Vagina (tissue), 2 donors: ENCODE measurements at regions not wholly inside any gene's neighbourhood (a gene's known extent, or its start where the extent isn't known, plus 50 kb on each side); places are given as distances from the start of the nearest gene placed in this dataset.

Source experiments
- POLR2A ChIP-seq, 2 donors: fragments of 450-650 bp; IDR thresholded peaks; one replicate each; pipeline ENCODE4 v1.6.1; 2017; ENCODE audit warnings: antibody characterized with exemption in 2 of 2, mild to moderate bottlenecking in 2 of 2, moderate library complexity in 2 of 2
- POLR2AphosphoS5 ChIP-seq, 2 donors: sonication (generic); formaldehyde crosslinking; IDR thresholded peaks; one replicate each; pipeline ENCODE4 v1.9.0; 2017; ENCODE audit warnings: antibody characterized with exemption in 2 of 2, mild to moderate bottlenecking in 2 of 2, low read depth in 1 of 2; ENCODE audit not compliant: insufficient read depth in 1 of 2
- TF ChIP-seq, protein P1 (sequence below), 3 experiments: fragments of 450-650 bp in 2 of 3; fragments of 200-600 bp in 1 of 3; sonication (generic) in 1 of 3; IDR thresholded peaks; one replicate each; pipeline ENCODE4 v1.5.1; 2017 to 2019; ENCODE audit warnings: antibody characterized with exemption in 3 of 3, mild to moderate bottlenecking in 2 of 3, moderate library complexity in 2 of 3

DNA sequence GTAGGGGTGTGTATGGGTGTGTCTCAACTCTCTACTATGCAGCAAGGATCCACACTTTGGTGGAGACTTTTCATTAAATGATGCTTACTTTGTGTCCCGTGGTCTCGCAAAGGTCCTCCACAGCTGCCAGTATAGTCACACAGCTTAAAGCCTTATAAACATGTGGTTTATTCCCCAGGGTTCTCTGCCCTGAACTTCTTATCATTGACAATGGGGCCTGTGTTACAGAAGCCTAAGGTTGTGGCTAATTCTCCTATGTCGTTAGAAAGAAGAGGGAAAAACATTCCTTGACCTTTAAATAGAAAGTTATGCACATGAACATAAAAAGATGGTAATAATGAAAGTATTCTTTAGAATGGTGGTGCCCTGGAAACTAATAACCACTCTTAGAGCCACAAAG is 201.4 kb downstream of the INHBA start:
- TF ChIP-seq, protein P1, sequence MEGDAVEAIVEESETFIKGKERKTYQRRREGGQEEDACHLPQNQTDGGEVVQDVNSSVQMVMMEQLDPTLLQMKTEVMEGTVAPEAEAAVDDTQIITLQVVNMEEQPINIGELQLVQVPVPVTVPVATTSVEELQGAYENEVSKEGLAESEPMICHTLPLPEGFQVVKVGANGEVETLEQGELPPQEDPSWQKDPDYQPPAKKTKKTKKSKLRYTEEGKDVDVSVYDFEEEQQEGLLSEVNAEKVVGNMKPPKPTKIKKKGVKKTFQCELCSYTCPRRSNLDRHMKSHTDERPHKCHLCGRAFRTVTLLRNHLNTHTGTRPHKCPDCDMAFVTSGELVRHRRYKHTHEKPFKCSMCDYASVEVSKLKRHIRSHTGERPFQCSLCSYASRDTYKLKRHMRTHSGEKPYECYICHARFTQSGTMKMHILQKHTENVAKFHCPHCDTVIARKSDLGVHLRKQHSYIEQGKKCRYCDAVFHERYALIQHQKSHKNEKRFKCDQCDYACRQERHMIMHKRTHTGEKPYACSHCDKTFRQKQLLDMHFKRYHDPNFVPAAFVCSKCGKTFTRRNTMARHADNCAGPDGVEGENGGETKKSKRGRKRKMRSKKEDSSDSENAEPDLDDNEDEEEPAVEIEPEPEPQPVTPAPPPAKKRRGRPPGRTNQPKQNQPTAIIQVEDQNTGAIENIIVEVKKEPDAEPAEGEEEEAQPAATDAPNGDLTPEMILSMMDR (IDR thresholded peaks at IDR 0.05): no peak
- TF ChIP-seq POLR2A (IDR thresholded peaks at IDR 0.05): no peak
- no peak for TF ChIP-seq POLR2AphosphoS5 (IDR thresholded peaks at IDR 0.05; ENCODE audit: insufficient read depth in 1 of 2, low read depth in 1 of 2)
